RWPE1 (cell line): ENCODE measurements at regions not wholly inside any gene's neighbourhood (a gene's known extent, or its start where the extent isn't known, plus 50 kb on each side); places are given as distances from the start of the nearest gene placed in this dataset.

Experiments
- CTCF ChIA-PET: fragments of 350-600 bp; sonication (Branson Sonifier 250); formaldehyde crosslinking; extraction: SDS; loops from one replicate; lab custom pipeline; 2021; lab: Yijun Ruan, JAX
- POLR2A ChIA-PET: fragments of 400-600 bp; formaldehyde crosslinking; extraction: SDS; loops from one replicate; lab custom pipeline; 2020; ENCODE audit warnings: antibody characterized with exemption; ENCODE audit not compliant: low non-redundant PET; lab: Yijun Ruan, JAX
- DNase-seq: peaks from one replicate; pipeline ENCODE4 v3.0.0; 2012; ENCODE audit warnings: low spot score
- H3K27ac ChIP-seq: fragments of 450-650 bp; 2 replicates; pipeline ENCODE4 v1.5.1; 2017
- CTCF ChIP-seq: fragments of 450-650 bp; conservative IDR thresholded peaks from 2 replicates; pipeline ENCODE4 v1.5.1; 2017; ENCODE audit warnings: low read depth, mild to moderate bottlenecking

DNA sequence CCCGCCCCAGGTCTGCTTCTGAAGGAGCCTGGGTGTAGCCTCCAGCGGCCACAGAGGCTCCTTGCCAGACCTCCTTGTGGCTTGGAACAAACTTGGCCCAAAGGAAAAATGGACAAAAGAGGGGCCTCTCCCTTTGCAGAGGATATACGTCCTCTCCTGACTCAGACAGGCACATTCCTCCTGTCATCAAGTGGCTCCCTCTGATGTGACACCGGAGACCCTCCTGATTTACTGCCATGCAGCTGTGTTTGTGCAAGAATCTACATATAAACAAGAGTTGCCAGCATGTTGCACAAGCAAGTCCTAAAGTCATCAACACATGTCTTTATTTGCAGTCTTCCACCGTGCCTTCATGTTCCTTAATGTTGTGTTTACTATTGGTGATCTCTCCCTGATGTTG is 54.1 kb upstream of the F3 start:
- H3K27ac ChIP-seq: no peak overlapping the region
- no peak for TF ChIP-seq CTCF
- POLR2A ChIA-PET: no interaction called here
- CTCF ChIA-PET: no interaction called here
- DNase-seq: no peak

DNA sequence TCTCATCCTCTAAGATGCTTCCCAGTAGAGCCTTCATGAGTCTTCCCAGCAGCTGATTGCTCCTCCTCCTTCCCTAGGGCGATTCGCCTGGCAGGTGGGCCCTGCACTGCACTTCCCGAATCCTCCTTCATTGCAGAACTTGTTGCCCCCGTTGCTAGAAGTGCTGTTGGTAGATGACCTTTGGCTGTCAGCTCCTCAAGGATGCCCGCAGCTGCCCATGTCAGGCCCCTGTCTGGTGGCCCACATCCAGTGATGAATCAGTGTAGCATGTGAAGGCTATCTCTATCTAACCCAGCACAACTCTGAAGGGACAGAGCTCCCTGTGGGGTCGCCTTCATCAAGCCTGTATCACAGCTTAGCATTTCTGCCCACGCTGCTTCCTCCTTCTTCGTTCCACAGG is 52.1 kb upstream of the F3 start:
- TF ChIP-seq CTCF: no peak
- DNase-seq: no peak
- H3K27ac ChIP-seq: no peak overlapping the region
- CTCF ChIA-PET: interaction anchor here (0.6 kb wide), 1 partner anchor 64 kb away, joined by 3 read pairs; no protein-coding TSS in a partner anchor
- POLR2A ChIA-PET: no interaction called here

- no peak for TF ChIP-seq CTCF
- ChIA-PET CTCF (no interaction called here), POLR2A (no interaction called here)
- H3K27ac ChIP-seq: no peak overlapping the region
- no peak for DNase-seq
Observed at GRCh38 chr1:94592571-94592920, 51.0 kb upstream of the F3 start.

- no peak for TF ChIP-seq CTCF
- no peak for DNase-seq
- POLR2A ChIA-PET: no interaction called here
- H3K27ac ChIP-seq: no peak overlapping the region
- CTCF ChIA-PET: no interaction called here
Observed at GRCh38 chr1:94591823-94592570, 50.4 kb upstream of the F3 start.
